ENCODE measurements at regions not wholly inside any gene's neighbourhood (a gene's known extent, or its start where the extent isn't known, plus 50 kb on each side); places are given as distances from the start of the nearest gene placed in this dataset.
"Not testable (repeated sequence)": the region's sequence is repeated elsewhere in the genome, so short reads cannot be mapped to it uniquely, and the experiment has no call there.

DNA sequence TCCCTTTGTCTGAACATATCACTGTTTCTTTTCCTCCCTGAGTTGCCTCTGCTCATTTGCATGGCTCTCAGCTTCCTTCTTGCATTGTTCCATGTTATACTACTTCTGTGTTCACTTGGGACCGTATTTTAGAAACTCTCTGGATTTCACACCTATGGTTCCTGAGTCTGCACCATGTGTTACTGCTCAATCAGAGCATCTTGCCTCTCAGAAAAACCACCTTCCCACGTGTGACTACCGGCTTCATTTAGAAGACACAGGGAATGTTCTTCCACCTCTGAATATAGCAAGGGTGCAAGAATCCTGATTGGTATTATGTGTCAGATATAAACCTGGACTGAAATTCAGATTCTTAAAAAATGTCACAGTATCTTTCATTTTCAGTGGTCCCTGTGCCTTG lies 731.2 kb downstream of the TDRD15 start:
- no peak for DNase-seq (ENCODE audit: low spot score)

DNA sequence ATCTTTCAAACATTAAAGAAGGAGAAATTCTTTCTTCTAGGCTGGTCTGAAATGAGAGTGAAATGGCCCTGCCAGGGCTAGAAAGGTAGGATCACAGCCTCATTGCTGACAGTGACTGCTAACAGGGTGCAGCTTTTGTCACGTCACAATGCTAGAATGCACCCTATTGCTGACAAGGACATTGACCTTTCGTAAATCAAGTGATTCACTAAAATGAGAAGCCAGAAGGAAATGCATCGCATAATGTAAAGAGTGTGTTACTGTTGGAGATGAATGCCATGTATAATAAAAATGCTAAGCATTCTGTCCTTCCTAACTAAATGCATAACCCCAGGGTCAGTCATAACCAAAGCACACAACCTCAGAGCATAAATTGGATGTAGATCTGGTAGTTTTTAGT lies 732.9 kb downstream of the TDRD15 start:
- no peak for DNase-seq (ENCODE audit: low spot score)

GRCh38 chr2:21860907-21861306 lies 737.1 kb downstream of the TDRD15 start:
- no peak for DNase-seq (ENCODE audit: low spot score)

DNA sequence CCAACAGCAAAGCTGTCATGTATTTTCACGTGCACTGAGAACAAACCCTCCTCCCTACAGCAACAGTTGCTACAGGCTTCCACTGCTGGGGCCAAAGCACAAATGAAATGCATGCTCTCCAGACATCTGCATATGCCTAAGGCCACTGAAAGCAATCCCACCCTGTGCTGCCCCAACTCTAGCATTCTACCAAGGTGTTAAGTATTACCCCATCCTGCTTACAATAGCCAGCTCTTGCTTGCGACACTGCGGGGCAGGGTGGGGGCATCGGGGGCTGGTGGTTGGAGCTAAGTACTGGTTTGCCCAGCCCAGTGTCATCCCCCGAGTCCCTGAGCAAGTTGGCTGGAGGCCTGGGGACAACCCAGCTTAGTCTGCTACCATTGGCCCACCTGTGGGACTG lies 742.5 kb downstream of the TDRD15 start:
- DNase-seq (ENCODE audit: low spot score), result no peak

GRCh38 chr2:21887881-21888280 lies 764.1 kb downstream of the TDRD15 start:
- DNase-seq (ENCODE audit: low spot score), result no peak

GRCh38 chr2:21890041-21890440 lies 766.3 kb downstream of the TDRD15 start:
- peak; percentile 84 for DNase-seq (ENCODE audit: low spot score)

GRCh38 chr2:21890716-21891115 lies 766.9 kb downstream of the TDRD15 start:
- DNase-seq (ENCODE audit: low spot score), result no peak

DNA sequence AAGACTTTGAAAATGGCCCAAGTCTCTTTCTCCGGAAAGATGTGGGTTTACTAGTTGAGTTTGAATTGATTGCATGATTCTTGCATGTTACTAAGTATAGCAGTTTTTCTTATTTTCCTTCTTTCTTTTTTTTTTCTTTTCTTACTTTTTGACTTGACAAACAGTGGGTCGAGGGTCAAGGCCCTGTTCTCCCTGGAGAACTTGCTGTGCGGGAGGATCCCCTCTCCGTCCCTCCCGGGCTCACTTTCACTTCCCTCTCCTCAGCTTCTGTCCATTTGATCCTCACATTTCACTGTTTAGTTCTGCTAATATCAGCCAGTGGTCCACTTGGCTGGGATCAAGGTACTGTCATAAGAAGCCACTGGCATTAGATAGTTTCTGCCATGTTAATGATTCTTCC lies 767.4 kb downstream of the TDRD15 start:
- no peak for DNase-seq (ENCODE audit: low spot score)

DNA sequence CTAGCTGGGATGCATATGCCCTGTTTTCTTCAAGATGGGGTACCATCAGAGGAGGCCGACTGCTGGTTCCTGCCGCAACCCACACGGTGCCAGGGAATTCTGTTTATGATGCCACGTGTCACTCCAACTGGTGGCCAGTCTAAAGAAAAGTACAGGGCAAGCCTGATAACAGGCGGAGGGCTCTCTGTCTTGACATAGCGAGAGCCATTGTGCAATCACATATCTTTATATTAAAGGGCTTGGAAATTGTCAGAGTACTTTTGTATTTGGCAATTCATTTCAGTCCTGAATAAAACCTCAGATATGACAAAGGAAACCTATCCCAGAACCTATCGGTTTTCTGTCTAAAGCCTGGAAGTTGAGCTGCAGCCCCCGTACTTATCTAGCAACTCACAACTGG lies 768.4 kb downstream of the TDRD15 start:
- DNase-seq (ENCODE audit: low spot score), result no peak

DNA sequence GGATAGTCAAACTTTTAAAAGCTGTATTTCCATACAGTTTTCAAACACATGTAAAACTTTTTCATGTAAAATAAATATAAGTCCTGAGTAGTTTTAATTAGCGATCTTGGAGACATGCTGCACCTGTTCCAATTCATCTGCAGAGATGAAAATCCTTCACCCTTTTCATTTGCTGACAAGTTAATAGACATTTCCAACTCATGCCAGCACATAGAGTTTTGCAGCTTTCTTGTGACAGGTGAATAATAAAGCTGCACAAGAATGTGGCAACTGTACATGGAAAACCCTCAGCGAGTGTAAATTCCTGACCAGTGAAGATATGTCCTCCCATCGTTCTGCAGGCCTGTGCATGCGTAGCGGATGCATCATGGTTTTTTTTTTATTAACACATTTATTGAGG lies 771.4 kb downstream of the TDRD15 start:
- DNase-seq (ENCODE audit: low spot score), result no peak

DNA sequence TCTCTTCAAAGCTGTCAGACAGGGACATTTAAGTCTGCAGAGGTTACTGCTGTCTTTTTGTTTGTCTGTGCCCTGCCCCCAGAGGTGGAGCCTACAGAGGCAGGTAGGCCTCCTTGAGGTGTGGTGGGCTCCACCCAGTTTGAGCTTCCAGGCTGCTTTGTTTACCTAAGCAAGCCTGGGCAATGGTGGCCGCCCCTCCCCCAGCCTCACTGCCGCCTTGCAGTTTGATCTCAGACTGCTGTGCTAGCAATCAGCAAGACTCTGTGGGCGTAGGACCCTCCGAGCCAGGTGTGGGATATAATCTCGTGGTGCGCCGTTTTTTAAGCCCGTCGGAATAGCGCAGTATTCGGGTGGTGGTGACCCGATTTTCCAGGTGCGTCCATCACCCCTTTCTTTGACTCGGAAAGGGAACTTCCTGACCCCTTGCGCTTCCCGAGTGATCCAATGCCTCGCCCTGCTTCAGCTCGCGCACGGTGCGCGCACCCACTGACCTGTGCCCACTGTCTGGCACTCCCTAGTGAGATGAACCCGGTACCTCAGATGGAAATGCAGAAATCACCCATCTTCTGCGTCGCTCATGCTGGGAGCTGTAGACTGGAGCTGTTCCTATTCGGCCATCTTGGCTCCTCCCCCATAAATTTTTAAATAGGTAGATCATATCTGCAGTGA lies 785.1 kb downstream of the TDRD15 start:
- DNase-seq (ENCODE audit: low spot score), result not testable (repeated sequence)

GRCh38 chr2:21910832-21911507 lies 787.2 kb downstream of the TDRD15 start:
- DNase-seq (ENCODE audit: low spot score), result no peak

DNA sequence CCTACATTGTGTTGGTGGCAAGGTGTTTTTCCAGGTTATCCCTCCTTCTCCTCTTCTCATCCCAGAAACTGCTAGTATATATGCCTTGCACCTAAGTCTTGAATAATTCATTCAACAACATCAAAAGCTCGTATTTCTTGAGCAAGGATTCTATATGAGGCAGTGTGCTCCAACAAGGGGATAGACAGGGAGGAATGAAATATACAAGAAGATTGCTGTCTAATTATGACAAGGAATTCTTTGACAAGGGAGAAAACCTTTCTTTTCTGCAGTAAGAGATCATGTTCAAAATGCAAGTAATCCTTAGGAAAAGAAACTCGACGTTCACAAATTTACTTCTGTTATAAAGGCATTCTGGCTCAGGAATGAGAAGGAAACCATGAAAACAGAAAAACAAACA lies 788.6 kb downstream of the TDRD15 start:
- DNase-seq (ENCODE audit: low spot score), result no peak

GRCh38 chr2:21915201-21915600 lies 791.4 kb downstream of the TDRD15 start:
- DNase-seq (ENCODE audit: low spot score), result no peak

GRCh38 chr2:21916934-21917522 lies 793.3 kb downstream of the TDRD15 start:
- DNase-seq (ENCODE audit: low spot score), result no peak

- no peak for DNase-seq (ENCODE audit: low spot score)
Observed at GRCh38 chr2:21920721-21921120, 797.0 kb downstream of the TDRD15 start.

GRCh38 chr2:21924640-21925285 lies 801.0 kb downstream of the TDRD15 start:
- no peak for DNase-seq (ENCODE audit: low spot score)

DNA sequence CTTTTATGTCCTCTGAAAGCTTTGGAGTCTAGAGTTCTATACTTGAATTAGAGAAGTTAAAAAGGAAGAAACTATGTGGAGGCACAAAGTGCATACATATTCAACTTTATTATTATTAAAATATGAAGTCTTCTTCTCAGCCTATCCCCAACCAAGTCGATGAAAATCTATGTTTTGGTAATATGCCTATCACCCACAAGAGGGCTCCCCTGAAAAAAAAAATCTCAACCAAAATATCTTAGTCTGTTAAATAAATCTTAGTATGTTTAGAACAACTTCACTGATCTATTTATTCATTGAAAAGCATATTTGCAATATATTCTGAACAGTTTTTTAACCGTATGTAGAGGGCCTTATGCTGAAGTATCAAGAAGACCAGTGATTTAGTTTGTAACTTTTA lies 804.5 kb downstream of the TDRD15 start:
- no peak for DNase-seq (ENCODE audit: low spot score)

DNA sequence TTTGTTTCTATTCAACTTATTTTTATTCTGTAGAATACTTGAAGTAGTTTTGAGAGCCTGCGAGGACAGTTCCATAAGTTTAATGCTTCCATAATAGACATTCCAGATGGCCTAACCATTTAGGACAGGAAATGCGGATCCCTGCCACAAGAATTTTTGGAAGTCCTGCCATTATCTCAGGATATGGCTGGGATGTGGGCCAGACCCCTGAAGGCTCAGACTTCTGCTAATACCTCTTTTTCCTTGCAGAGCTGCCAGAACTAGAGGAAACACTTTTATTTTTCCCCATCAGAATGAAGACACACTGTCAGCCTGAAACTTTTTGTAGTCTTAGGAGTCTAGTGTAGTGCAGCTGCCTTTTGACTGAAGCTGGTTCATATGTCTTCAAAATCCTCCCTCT lies 806.5 kb downstream of the TDRD15 start:
- no peak for DNase-seq (ENCODE audit: low spot score)

DNA sequence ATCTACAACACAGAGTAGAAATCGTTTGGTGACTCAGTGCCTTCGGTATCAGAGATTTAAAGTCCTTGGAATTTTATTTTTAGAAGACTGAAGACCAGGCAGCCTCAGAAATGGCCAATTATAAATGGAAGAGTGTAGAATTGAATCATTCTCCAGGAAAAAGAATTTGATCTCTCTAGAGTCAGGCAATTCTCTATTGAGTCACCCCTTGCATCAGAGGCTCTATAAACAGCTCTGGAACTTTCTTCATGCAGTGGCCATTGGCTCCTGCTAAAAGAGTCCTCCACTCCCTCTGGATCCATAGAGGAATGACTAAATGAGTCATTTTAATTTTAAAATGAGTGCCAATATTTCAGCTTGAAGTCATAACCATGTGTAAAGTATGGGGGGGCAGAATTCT lies 816.2 kb downstream of the TDRD15 start:
- no peak for DNase-seq (ENCODE audit: low spot score)

- DNase-seq (ENCODE audit: low spot score), result no peak
Observed at GRCh38 chr2:21944536-21944935, 820.8 kb downstream of the TDRD15 start.

DNA sequence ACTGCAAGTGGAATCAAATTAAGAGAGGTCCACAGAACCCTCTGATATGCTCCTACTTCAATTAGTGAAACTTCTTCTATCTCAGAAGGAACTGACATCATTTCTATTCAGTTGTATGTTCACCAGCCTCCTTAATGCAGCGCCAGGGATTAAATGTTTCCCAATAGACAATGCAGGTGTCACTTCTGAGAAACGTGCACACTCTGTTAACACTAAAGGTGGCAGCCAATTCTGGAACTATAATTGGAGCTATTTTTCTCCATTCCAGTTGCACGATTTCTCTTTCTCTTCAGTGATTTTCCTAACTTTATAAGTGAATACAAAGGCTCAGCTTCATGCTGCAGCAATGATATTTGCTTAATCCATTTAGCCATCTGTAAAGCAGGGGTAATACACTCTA lies 821.9 kb downstream of the TDRD15 start:
- no peak for DNase-seq (ENCODE audit: low spot score)

- no peak for DNase-seq (ENCODE audit: low spot score)
Observed at GRCh38 chr2:21947046-21947445, 823.3 kb downstream of the TDRD15 start.
